HCT116 (cell line): ENCODE measurements at regions not wholly inside any gene's neighbourhood (a gene's known extent, or its start where the extent isn't known, plus 50 kb on each side); places are given as distances from the start of the nearest gene placed in this dataset.

Experiments used
- ATAC-seq: fragments of 200-7000 bp; cut with Tn5 transposase; 2 replicates; pipeline ENCODE4 v1.9.1; 2020; ENCODE audit warnings: mild to moderate bottlenecking, moderate library complexity
- BruUV-seq: library from RNA; stranded (reverse); fragments of 400-500 nt; replicated peaks from 2 replicates; lab custom pipeline; 2021; lab: Mats Ljungman, UMichigan
- CTCF ChIA-PET: fragments of 300-600 bp; sonication (Branson Sonifier 250); formaldehyde crosslinking; loops from one replicate; lab custom pipeline; 2021; ENCODE audit warnings: antibody characterized with exemption; lab: Charles Lee
- POLR2A ChIA-PET: fragments of 300-600, 350-600 bp; sonication (Branson Sonifier 250); formaldehyde crosslinking; loops from one replicate; lab custom pipeline; 2021; ENCODE audit warnings: antibody characterized with exemption; lab: Charles Lee
- RAD21 ChIA-PET, 2 experiments: fragments of 300-600 bp; sonication (Branson Sonifier 250); formaldehyde crosslinking; loops; one replicate each; lab custom pipeline; 2023; ENCODE audit warnings: low total read pairs in 2 of 2; ENCODE audit not compliant: uncharacterized antibody in 2 of 2, unreplicated experiment in 2 of 2, low non-redundant PET in 1 of 2; lab: Charles Lee
- DNase-seq: peaks from one replicate; pipeline ENCODE4 v3.0.0-alpha.2; 2010; ENCODE audit warnings: low read depth, low spot score
- H2AFZ ChIP-seq: fragments of 200-600 bp; shearing (Covaris generic), sonication (generic); 2 replicates; pipeline ENCODE4 v1.6.1; 2017; ENCODE audit warnings: low read depth, mixed run types, mixed read lengths, antibody characterized with exemption, low read length; ENCODE audit not compliant: poor library complexity, severe bottlenecking
- H3K27ac ChIP-seq: 2 replicates; pipeline ENCODE4 v1.5.1; 2012; ENCODE audit warnings: low read depth, low read length
- H3K27me3 ChIP-seq: fragments of 200-600 bp; sonication (generic); 2 replicates; pipeline ENCODE4 v1.6.1; 2016; ENCODE audit warnings: mixed run types, low read length, mixed read lengths; ENCODE audit not compliant: insufficient read depth
- H3K36me3 ChIP-seq, 2 experiments: fragments of 200-500 bp in 1 of 2; fragments of 200-600 bp in 1 of 2; sonication (Bioruptor generic) in 1 of 2; sonication (generic) in 1 of 2; 2 replicates each; pipeline versions ENCODE4 v1.5.1 to v1.6.1; 2014 to 2016; ENCODE audit warnings: low read length in 2 of 2, inconsistent platforms in 1 of 2, mixed read lengths in 1 of 2, mixed run types in 1 of 2; ENCODE audit not compliant: insufficient read depth in 2 of 2, control insufficient read depth in 1 of 2
- H3K4me1 ChIP-seq, 2 experiments: fragments of 200-600 bp in 1 of 2; sonication (generic) in 1 of 2; 2 replicates each; pipeline versions ENCODE4 v1.5.1 to v1.6.1; 2012 to 2017; ENCODE audit warnings: low read length in 2 of 2, inconsistent platforms in 1 of 2, mild to moderate bottlenecking in 1 of 2, mixed read lengths in 1 of 2, mixed run types in 1 of 2, moderate library complexity in 1 of 2; ENCODE audit not compliant: insufficient read depth in 2 of 2, control insufficient read depth in 1 of 2
- H3K4me2 ChIP-seq: fragments of 200-600 bp; sonication (generic); 2 replicates; pipeline ENCODE4 v1.6.1; 2017; ENCODE audit warnings: mixed run types, low read length, mixed read lengths
- H3K4me3 ChIP-seq, 2 experiments: fragments of 200-600 bp in 1 of 2; sonication (generic) in 1 of 2; replicated peaks in 1 of 2; 2 replicates each; pipeline ENCODE4 v1.5.1; 2011 to 2016; ENCODE audit warnings: low read length in 2 of 2, control low read depth in 1 of 2, low read depth in 1 of 2, mild to moderate bottlenecking in 1 of 2, mixed read lengths in 1 of 2, mixed run types in 1 of 2
- H3K79me2 ChIP-seq: fragments of 200-600 bp; sonication (generic); 2 replicates; pipeline ENCODE4 v1.6.1; 2017; ENCODE audit warnings: mild to moderate bottlenecking, mixed run types, low read length, moderate library complexity, mixed read lengths; ENCODE audit not compliant: insufficient read depth
- H3K9ac ChIP-seq: fragments of 200-600 bp; sonication (generic); 2 replicates; pipeline ENCODE4 v1.6.1; 2016; ENCODE audit warnings: low read length, mixed read lengths
- H3K9me2 ChIP-seq: fragments of 200-600 bp; sonication (generic), shearing (Covaris generic); 2 replicates; pipeline ENCODE4 v1.6.1; 2017; ENCODE audit warnings: mixed run types, mild to moderate bottlenecking, moderate library complexity; ENCODE audit not compliant: insufficient read depth
- H3K9me3 ChIP-seq, 2 experiments: fragments of 200-500 bp in 1 of 2; fragments of 200-600 bp in 1 of 2; sonication (Bioruptor generic) in 1 of 2; sonication (generic) in 1 of 2; 2 replicates each; pipeline ENCODE4 v1.6.1; 2014 to 2017; ENCODE audit warnings: low read length in 2 of 2, mixed read lengths in 2 of 2, inconsistent platforms in 1 of 2, low read depth in 1 of 2, mild to moderate bottlenecking in 1 of 2, mixed run types in 1 of 2, moderate library complexity in 1 of 2; ENCODE audit not compliant: control insufficient read depth in 1 of 2, insufficient read depth in 1 of 2
- H4K20me1 ChIP-seq: fragments of 200-600 bp; sonication (generic), shearing (Covaris generic); 2 replicates; pipeline ENCODE4 v1.6.1; 2017; ENCODE audit warnings: mixed run types, mild to moderate bottlenecking, moderate library complexity; ENCODE audit not compliant: insufficient read depth
- CBX3 ChIP-seq: IDR thresholded peaks from 2 replicates; pipeline ENCODE4 v1.6.1; 2012; ENCODE audit warnings: low read depth
- CEBPB ChIP-seq: IDR thresholded peaks from 2 replicates; pipeline ENCODE4 v1.6.1; 2012; ENCODE audit warnings: low read depth
- EGR1 ChIP-seq: IDR thresholded peaks from 2 replicates; pipeline ENCODE4 v1.6.1; 2012; ENCODE audit warnings: low read depth
- ELF1 ChIP-seq: IDR thresholded peaks from 2 replicates; pipeline ENCODE4 v1.6.1; 2012; ENCODE audit warnings: low read depth, borderline replicate concordance
- EZH2 ChIP-seq: fragments of 200-600 bp; sonication (generic); IDR thresholded peaks from 2 replicates; pipeline ENCODE4 v1.6.1; 2017; ENCODE audit warnings: antibody characterized with exemption, mixed run types
- EZH2phosphoT487 ChIP-seq: fragments of 200-600 bp; IDR thresholded peaks from 2 replicates; pipeline ENCODE4 v1.6.1; 2018; ENCODE audit warnings: antibody characterized with exemption, borderline replicate concordance
- FOSL1 ChIP-seq: IDR thresholded peaks from 2 replicates; pipeline ENCODE4 v1.6.1; 2012; ENCODE audit warnings: low read depth
- POLR2A ChIP-seq: IDR thresholded peaks from 2 replicates; pipeline ENCODE4 v1.7.0; 2011; ENCODE audit warnings: borderline replicate concordance; ENCODE audit not compliant: insufficient read depth, insufficient read length; ENCODE audit errors: extremely low read depth
- POLR2AphosphoS5 ChIP-seq: IDR thresholded peaks from 2 replicates; pipeline ENCODE4 v1.6.1; 2011; ENCODE audit warnings: mild to moderate bottlenecking, low read depth, low read length, moderate library complexity
- SIN3A ChIP-seq: IDR thresholded peaks from 2 replicates; pipeline ENCODE4 v1.6.1; 2012; ENCODE audit warnings: low read depth
- TCF7L2 ChIP-seq: IDR thresholded peaks from 2 replicates; pipeline ENCODE4 v1.7.0; 2011; ENCODE audit warnings: borderline replicate concordance, inconsistent platforms; ENCODE audit not compliant: insufficient read depth, insufficient read length; ENCODE audit errors: extremely low read depth
- YY1 ChIP-seq: IDR thresholded peaks from 2 replicates; pipeline ENCODE4 v1.6.1; 2011; ENCODE audit warnings: low read length, low read depth, moderate library complexity, mild to moderate bottlenecking; ENCODE audit not compliant: insufficient replicate concordance; ENCODE audit errors: extremely low read depth
- intact Hi-C: fragments of 100-400 bp; cut with micrococcal nuclease; formaldehyde crosslinking; loops from 2 replicates; pipeline ENCODE4 v1.10.0; 2022
- TF ChIP-seq, protein P1 (sequence below): IDR thresholded peaks from 2 replicates; pipeline ENCODE4 v1.6.1; 2011; ENCODE audit warnings: mild to moderate bottlenecking, low read length, moderate library complexity; ENCODE audit not compliant: insufficient replicate concordance; ENCODE audit errors: extremely low read depth
- TF ChIP-seq, protein P2 (sequence below): IDR thresholded peaks from 2 replicates; pipeline ENCODE4 v1.6.1; 2012
- TF ChIP-seq, protein P3 (sequence below): IDR thresholded peaks from 2 replicates; pipeline ENCODE4 v1.6.1; 2012; ENCODE audit warnings: low read depth

DNA sequence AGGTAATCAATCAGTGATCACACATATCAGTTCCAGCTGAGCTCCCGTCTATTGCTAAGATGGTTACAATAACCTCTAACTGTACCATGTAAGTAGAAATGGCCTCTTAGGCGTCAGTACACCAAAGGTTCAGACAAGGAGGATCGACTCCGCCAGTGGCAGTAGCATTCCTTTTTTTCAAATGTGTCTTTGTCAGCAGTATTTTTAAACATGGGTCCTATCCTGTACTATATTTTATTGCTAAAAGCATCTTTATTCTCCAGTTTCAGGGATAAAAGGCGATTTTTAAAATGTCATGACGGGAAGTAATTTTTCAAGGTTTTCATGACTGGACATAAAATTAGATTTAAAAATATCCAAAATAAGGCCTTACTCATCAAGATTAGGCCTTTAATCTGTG, 64.8 kb upstream of the TBCA start:
- no peak for ATAC-seq
- H3K4me3 ChIP-seq, result no peak overlapping the region
- TF ChIP-seq POLR2AphosphoS5, result no peak
- no peak for TF ChIP-seq EZH2
- TF ChIP-seq EGR1, result no peak
- no peak for TF ChIP-seq EZH2phosphoT487
- TF ChIP-seq, protein P1, sequence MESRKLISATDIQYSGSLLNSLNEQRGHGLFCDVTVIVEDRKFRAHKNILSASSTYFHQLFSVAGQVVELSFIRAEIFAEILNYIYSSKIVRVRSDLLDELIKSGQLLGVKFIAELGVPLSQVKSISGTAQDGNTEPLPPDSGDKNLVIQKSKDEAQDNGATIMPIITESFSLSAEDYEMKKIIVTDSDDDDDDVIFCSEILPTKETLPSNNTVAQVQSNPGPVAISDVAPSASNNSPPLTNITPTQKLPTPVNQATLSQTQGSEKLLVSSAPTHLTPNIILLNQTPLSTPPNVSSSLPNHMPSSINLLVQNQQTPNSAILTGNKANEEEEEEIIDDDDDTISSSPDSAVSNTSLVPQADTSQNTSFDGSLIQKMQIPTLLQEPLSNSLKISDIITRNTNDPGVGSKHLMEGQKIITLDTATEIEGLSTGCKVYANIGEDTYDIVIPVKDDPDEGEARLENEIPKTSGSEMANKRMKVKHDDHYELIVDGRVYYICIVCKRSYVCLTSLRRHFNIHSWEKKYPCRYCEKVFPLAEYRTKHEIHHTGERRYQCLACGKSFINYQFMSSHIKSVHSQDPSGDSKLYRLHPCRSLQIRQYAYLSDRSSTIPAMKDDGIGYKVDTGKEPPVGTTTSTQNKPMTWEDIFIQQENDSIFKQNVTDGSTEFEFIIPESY, result no peak
- TF ChIP-seq CBX3, result no peak
- TF ChIP-seq, protein P2, sequence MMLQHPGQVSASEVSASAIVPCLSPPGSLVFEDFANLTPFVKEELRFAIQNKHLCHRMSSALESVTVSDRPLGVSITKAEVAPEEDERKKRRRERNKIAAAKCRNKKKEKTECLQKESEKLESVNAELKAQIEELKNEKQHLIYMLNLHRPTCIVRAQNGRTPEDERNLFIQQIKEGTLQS, result no peak
- TF ChIP-seq POLR2A, result no peak
- TF ChIP-seq CEBPB, result no peak
- no peak for TF ChIP-seq TCF7L2
- no peak for TF ChIP-seq SIN3A
- no peak for TF ChIP-seq YY1
- TF ChIP-seq ELF1, result no peak
- TF ChIP-seq FOSL1, result no peak
- TF ChIP-seq, protein P3, sequence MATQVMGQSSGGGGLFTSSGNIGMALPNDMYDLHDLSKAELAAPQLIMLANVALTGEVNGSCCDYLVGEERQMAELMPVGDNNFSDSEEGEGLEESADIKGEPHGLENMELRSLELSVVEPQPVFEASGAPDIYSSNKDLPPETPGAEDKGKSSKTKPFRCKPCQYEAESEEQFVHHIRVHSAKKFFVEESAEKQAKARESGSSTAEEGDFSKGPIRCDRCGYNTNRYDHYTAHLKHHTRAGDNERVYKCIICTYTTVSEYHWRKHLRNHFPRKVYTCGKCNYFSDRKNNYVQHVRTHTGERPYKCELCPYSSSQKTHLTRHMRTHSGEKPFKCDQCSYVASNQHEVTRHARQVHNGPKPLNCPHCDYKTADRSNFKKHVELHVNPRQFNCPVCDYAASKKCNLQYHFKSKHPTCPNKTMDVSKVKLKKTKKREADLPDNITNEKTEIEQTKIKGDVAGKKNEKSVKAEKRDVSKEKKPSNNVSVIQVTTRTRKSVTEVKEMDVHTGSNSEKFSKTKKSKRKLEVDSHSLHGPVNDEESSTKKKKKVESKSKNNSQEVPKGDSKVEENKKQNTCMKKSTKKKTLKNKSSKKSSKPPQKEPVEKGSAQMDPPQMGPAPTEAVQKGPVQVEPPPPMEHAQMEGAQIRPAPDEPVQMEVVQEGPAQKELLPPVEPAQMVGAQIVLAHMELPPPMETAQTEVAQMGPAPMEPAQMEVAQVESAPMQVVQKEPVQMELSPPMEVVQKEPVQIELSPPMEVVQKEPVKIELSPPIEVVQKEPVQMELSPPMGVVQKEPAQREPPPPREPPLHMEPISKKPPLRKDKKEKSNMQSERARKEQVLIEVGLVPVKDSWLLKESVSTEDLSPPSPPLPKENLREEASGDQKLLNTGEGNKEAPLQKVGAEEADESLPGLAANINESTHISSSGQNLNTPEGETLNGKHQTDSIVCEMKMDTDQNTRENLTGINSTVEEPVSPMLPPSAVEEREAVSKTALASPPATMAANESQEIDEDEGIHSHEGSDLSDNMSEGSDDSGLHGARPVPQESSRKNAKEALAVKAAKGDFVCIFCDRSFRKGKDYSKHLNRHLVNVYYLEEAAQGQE, result no peak
- TF ChIP-seq, all 23 proteins: peak for 0
- H3K9me3 ChIP-seq, result no peaks in the 10 kb centered on the region
- BruUV-seq, result no TSS peak
- no peak overlapping the region for H3K4me2 ChIP-seq
- H2AFZ ChIP-seq, result no peak overlapping the region
- no peaks in the 10 kb centered on the region for H4K20me1 ChIP-seq
- H3K9ac ChIP-seq, result no peak overlapping the region
- H3K4me1 ChIP-seq, result no peaks in the 10 kb centered on the region
- RAD21 ChIA-PET, result no interaction called here
- intact Hi-C loops, result no loop called here
- POLR2A ChIA-PET, result no interaction called here
- H3K27me3 ChIP-seq, result no peaks in the 10 kb centered on the region
- H3K9me2 ChIP-seq, result no peaks in the 10 kb centered on the region
- no peaks in the 10 kb centered on the region for H3K79me2 ChIP-seq
- CTCF ChIA-PET, result no interaction called here
- DNase-seq, result no peak
- H3K36me3 ChIP-seq, result no peaks in the 10 kb centered on the region
- H3K27ac ChIP-seq, result no peak overlapping the region
